ENCODE measurements at regions not wholly inside any gene's neighbourhood (a gene's known extent, or its start where the extent isn't known, plus 50 kb on each side); places are given as distances from the start of the nearest gene placed in this dataset.

DNA sequence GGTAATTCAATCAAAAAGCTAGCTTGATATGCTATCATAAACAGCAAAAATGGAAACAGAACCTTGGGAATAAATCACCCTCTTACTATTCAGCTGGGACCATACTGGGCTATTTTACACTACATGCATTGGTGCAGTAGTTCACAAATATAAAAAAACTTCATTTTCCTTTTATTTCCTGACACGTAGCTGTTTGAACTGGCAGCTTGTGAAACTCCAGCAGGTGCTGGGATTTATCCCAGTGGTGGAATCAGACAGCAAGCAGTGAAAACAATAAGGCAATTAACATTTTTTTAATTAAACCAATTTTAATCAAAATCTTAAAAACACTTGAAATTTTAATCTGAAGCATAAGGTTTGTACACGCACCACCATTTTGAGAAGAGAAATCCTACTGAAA is 240.4 kb upstream of the IRX5 start:
- TF ChIP-seq, protein P1, sequence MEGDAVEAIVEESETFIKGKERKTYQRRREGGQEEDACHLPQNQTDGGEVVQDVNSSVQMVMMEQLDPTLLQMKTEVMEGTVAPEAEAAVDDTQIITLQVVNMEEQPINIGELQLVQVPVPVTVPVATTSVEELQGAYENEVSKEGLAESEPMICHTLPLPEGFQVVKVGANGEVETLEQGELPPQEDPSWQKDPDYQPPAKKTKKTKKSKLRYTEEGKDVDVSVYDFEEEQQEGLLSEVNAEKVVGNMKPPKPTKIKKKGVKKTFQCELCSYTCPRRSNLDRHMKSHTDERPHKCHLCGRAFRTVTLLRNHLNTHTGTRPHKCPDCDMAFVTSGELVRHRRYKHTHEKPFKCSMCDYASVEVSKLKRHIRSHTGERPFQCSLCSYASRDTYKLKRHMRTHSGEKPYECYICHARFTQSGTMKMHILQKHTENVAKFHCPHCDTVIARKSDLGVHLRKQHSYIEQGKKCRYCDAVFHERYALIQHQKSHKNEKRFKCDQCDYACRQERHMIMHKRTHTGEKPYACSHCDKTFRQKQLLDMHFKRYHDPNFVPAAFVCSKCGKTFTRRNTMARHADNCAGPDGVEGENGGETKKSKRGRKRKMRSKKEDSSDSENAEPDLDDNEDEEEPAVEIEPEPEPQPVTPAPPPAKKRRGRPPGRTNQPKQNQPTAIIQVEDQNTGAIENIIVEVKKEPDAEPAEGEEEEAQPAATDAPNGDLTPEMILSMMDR (IDR thresholded peaks at IDR 0.05): no peak
- TF ChIP-seq EP300 (IDR thresholded peaks at IDR 0.05): no peak
- no peak for TF ChIP-seq ZC3H11A (IDR thresholded peaks at IDR 0.05)
- no peak for TF ChIP-seq POLR2A (IDR thresholded peaks at IDR 0.05; ENCODE audit: low read length)
- TF ChIP-seq HOXB5 (CRISPR knock-in tag; IDR thresholded peaks at IDR 0.05): no peak
- no peak for TF ChIP-seq JUN (IDR thresholded peaks at IDR 0.05)

Data from A549 (cell line).